ENCODE measurements at regions not wholly inside any gene's neighbourhood (a gene's known extent, or its start where the extent isn't known, plus 50 kb on each side); places are given as distances from the start of the nearest gene placed in this dataset.

GRCh38 chr2:7437141-7437540 is 519.9 kb downstream of the RNF144A start:
- TF ChIP-seq EZH2 (IDR thresholded peaks at IDR 0.05) (no peak), CTCF (IDR thresholded peaks at IDR 0.05) (no peak)
